ENCODE measurements at regions not wholly inside any gene's neighbourhood (a gene's known extent, or its start where the extent isn't known, plus 50 kb on each side); places are given as distances from the start of the nearest gene placed in this dataset.

GRCh38 chr15:94535298-94536048 lies 304.1 kb downstream of the MCTP2 start:
- DNase-seq (ENCODE audit: low spot score in 2 of 2) = no peak
- Mint-ChIP-seq H3K9me3 (peaks cover 4% of the 10 kb centered on the region), H3K4me1 (no peaks in the 10 kb centered on the region), H3K36me3 (no peaks in the 10 kb centered on the region), H3K27ac (no peak overlapping the region), H3K4me3 (no peak overlapping the region)
- no peak for ATAC-seq

GRCh38 chr15:94536549-94536948 lies 305.2 kb downstream of the MCTP2 start:
- peaks cover 4% of the 10 kb centered on the region for H3K9me3 Mint-ChIP-seq
- H3K4me3 Mint-ChIP-seq = no peak overlapping the region
- no peak overlapping the region for H3K27ac Mint-ChIP-seq
- H3K36me3 Mint-ChIP-seq = no peaks in the 10 kb centered on the region
- DNase-seq (ENCODE audit: low spot score in 2 of 2) (no peak), ATAC-seq (no peak)
- H3K4me1 Mint-ChIP-seq = no peaks in the 10 kb centered on the region

- ATAC-seq (no peak), DNase-seq (ENCODE audit: low spot score in 2 of 2) (no peak)
- no peaks in the 10 kb centered on the region for H3K4me1 Mint-ChIP-seq
- no peaks in the 10 kb centered on the region for H3K36me3 Mint-ChIP-seq
- H3K9me3 Mint-ChIP-seq = peaks cover 4% of the 10 kb centered on the region
- no peak overlapping the region for H3K4me3 Mint-ChIP-seq
- no peak overlapping the region for H3K27ac Mint-ChIP-seq
Observed at GRCh38 chr15:94538280-94538679, 306.9 kb downstream of the MCTP2 start.

GRCh38 chr15:94542391-94542790 lies 311.0 kb downstream of the MCTP2 start:
- no peaks in the 10 kb centered on the region for H3K4me1 Mint-ChIP-seq
- ATAC-seq = no peak
- no peak overlapping the region for H3K27ac Mint-ChIP-seq

GRCh38 chr15:94546808-94547207 lies 315.4 kb downstream of the MCTP2 start:
- no peaks in the 10 kb centered on the region for H3K9me3 Mint-ChIP-seq
- no peaks in the 10 kb centered on the region for H3K4me1 Mint-ChIP-seq
- DNase-seq (ENCODE audit: low spot score in 2 of 2) (no peak), ATAC-seq (no peak)
- no peak overlapping the region for H3K4me3 Mint-ChIP-seq
- no peaks in the 10 kb centered on the region for H3K36me3 Mint-ChIP-seq
- no peak overlapping the region for H3K27ac Mint-ChIP-seq

More at GRCh38 chr15:94542391-94542790, 311.0 kb downstream of the MCTP2 start:
- H3K36me3 Mint-ChIP-seq = no peaks in the 10 kb centered on the region
- H3K4me3 Mint-ChIP-seq = no peak overlapping the region
- no peak for DNase-seq (ENCODE audit: low spot score in 2 of 2)
- peaks cover 1% of the 10 kb centered on the region for H3K9me3 Mint-ChIP-seq

GRCh38 chr15:94547711-94548110 lies 316.4 kb downstream of the MCTP2 start:
- Mint-ChIP-seq H3K27ac (no peak overlapping the region), H3K4me1 (no peaks in the 10 kb centered on the region), H3K9me3 (no peaks in the 10 kb centered on the region), H3K4me3 (no peak overlapping the region), H3K36me3 (no peaks in the 10 kb centered on the region)
- DNase-seq (ENCODE audit: low spot score in 2 of 2) = no peak
- ATAC-seq = no peak

- H3K9me3 Mint-ChIP-seq = no peaks in the 10 kb centered on the region
- DNase-seq (ENCODE audit: low spot score in 2 of 2) (no peak), ATAC-seq (no peak)
- no peaks in the 10 kb centered on the region for H3K36me3 Mint-ChIP-seq
- H3K4me3 Mint-ChIP-seq = no peak overlapping the region
- H3K4me1 Mint-ChIP-seq = no peaks in the 10 kb centered on the region
- no peak overlapping the region for H3K27ac Mint-ChIP-seq
Observed at GRCh38 chr15:94555841-94556519, 324.6 kb downstream of the MCTP2 start.

- no peaks in the 10 kb centered on the region for H3K36me3 Mint-ChIP-seq
- no peaks in the 10 kb centered on the region for H3K9me3 Mint-ChIP-seq
- H3K27ac Mint-ChIP-seq = no peak overlapping the region
- no peak overlapping the region for H3K4me3 Mint-ChIP-seq
- no peak for DNase-seq (ENCODE audit: low spot score in 2 of 2)
- no peak for ATAC-seq
- H3K4me1 Mint-ChIP-seq = no peaks in the 10 kb centered on the region
Observed at GRCh38 chr15:94561036-94561689, 329.8 kb downstream of the MCTP2 start.

- DNase-seq (ENCODE audit: low spot score in 2 of 2) (no peak), ATAC-seq (no peak)
- no peaks in the 10 kb centered on the region for H3K4me1 Mint-ChIP-seq
- H3K4me3 Mint-ChIP-seq = no peak overlapping the region
- no peaks in the 10 kb centered on the region for H3K9me3 Mint-ChIP-seq
- H3K36me3 Mint-ChIP-seq = no peaks in the 10 kb centered on the region
- H3K27ac Mint-ChIP-seq = no peak overlapping the region
Observed at GRCh38 chr15:94563456-94563855, 332.1 kb downstream of the MCTP2 start.

GRCh38 chr15:94576889-94577533 lies 345.6 kb downstream of the MCTP2 start:
- Mint-ChIP-seq H3K4me3 (no peak overlapping the region), H3K36me3 (no peaks in the 10 kb centered on the region), H3K27ac (no peak overlapping the region), H3K9me3 (no peaks in the 10 kb centered on the region), H3K4me1 (peaks cover 10% of the 10 kb centered on the region)
- ATAC-seq (peak; percentile 65), DNase-seq (ENCODE audit: low spot score in 2 of 2) (peak in 1 of 2 donors; percentile 70)

- H3K9me3 Mint-ChIP-seq = no peaks in the 10 kb centered on the region
- H3K4me3 Mint-ChIP-seq = no peak overlapping the region
- no peak for DNase-seq (ENCODE audit: low spot score in 2 of 2)
- no peak for ATAC-seq
- H3K4me1 Mint-ChIP-seq = peaks cover 18% of the 10 kb centered on the region
- no peak overlapping the region for H3K27ac Mint-ChIP-seq
- no peaks in the 10 kb centered on the region for H3K36me3 Mint-ChIP-seq
Observed at GRCh38 chr15:94579286-94579685, 347.9 kb downstream of the MCTP2 start.

GRCh38 chr15:94580211-94580885 lies 349.0 kb downstream of the MCTP2 start:
- Mint-ChIP-seq H3K9me3 (no peaks in the 10 kb centered on the region), H3K4me3 (no peak overlapping the region), H3K36me3 (no peaks in the 10 kb centered on the region), H3K4me1 (peaks cover 29% of the 10 kb centered on the region), H3K27ac (no peak overlapping the region)
- DNase-seq (ENCODE audit: low spot score in 2 of 2) (no peak), ATAC-seq (no peak)

GRCh38 chr15:94582368-94582767 lies 351.0 kb downstream of the MCTP2 start:
- H3K4me1 Mint-ChIP-seq = peaks cover 36% of the 10 kb centered on the region
- no peak overlapping the region for H3K4me3 Mint-ChIP-seq
- no peaks in the 10 kb centered on the region for H3K36me3 Mint-ChIP-seq
- H3K9me3 Mint-ChIP-seq = no peaks in the 10 kb centered on the region
- ATAC-seq (peak; percentile 74), DNase-seq (ENCODE audit: low spot score in 2 of 2) (no peak)
- no peak overlapping the region for H3K27ac Mint-ChIP-seq

GRCh38 chr15:94584833-94585244 lies 353.5 kb downstream of the MCTP2 start:
- Mint-ChIP-seq H3K36me3 (no peaks in the 10 kb centered on the region), H3K4me3 (peak overlapping the region; percentile 53), H3K4me1 (peaks cover 36% of the 10 kb centered on the region), H3K9me3 (no peaks in the 10 kb centered on the region), H3K27ac (no peak overlapping the region)
- peak; percentile 91 for ATAC-seq
- peak; percentile 13 to 79 for DNase-seq (ENCODE audit: low spot score in 2 of 2)

- ATAC-seq (no peak), DNase-seq (ENCODE audit: low spot score in 2 of 2) (no peak)
- H3K4me3 Mint-ChIP-seq = no peak overlapping the region
- no peaks in the 10 kb centered on the region for H3K36me3 Mint-ChIP-seq
- peaks cover 30% of the 10 kb centered on the region for H3K4me1 Mint-ChIP-seq
- H3K9me3 Mint-ChIP-seq = no peaks in the 10 kb centered on the region
- H3K27ac Mint-ChIP-seq = peak overlapping the region; percentile 17
Observed at GRCh38 chr15:94586099-94586498, 354.7 kb downstream of the MCTP2 start.

Data from stimulated activated effector memory CD8-positive, alpha-beta T cell treated with anti-CD3 and anti-CD28 coated beads, Interleukin-12 subunit alpha, Interleukin-12 subunit beta, amount 100 ng/mL, for 72 hours (primary cell).